Cardiac fibroblast (primary cell): ENCODE measurements at regions not wholly inside any gene's neighbourhood (a gene's known extent, or its start where the extent isn't known, plus 50 kb on each side); places are given as distances from the start of the nearest gene placed in this dataset.

ENCODE experiments used
- DNase-seq, 2 donors: peaks; one replicate each; pipeline versions ENCODE4 v3.0.0 to v3.0.0-alpha.2; 2010; ENCODE audit warnings: low read depth in 2 of 2
- H3K4me3 ChIP-seq, 2 donors: replicated peaks in 1 of 2; 1 replicate in 1 of 2; 2 replicates in 1 of 2; pipeline ENCODE4 v1.5.1; 2011; ENCODE audit warnings: low read depth in 2 of 2, low read length in 2 of 2, mild to moderate bottlenecking in 2 of 2, moderate library complexity in 1 of 2
- TF ChIP-seq, protein P1 (sequence below): IDR thresholded peaks from one replicate; pipeline ENCODE4 v1.5.1; 2011; ENCODE audit warnings: low read depth, mild to moderate bottlenecking, low read length, inconsistent platforms

DNA sequence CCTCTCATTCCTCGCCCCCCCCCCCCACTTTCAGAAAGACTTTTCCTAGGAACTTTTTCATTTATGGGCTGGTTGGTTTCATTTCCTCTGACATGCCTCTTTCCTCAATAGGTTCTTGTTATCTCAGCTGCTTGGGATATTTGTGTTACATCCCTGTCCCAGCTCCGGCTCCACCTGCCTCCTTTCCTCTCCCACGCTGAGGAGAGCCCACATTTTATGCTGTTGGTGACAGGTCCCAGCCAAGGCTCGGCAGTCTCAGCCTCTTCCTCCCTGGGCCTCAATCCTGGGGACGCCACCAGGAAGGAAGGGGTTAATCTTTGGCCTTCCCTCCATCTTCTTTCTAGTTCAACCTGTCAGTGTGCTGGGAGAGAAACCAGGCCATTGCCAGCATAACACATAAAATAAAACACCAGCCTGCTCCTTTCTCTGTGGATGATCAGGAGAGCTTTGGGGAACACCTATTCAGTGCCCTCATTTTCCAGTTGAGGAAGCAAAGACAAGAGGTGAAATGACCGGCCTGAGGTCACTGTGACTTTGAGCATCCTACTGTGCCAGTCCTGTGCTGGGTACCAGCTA lies 216.9 kb upstream of the TNP1 start:
- H3K4me3 ChIP-seq = no peak overlapping the region
- TF ChIP-seq, protein P1, sequence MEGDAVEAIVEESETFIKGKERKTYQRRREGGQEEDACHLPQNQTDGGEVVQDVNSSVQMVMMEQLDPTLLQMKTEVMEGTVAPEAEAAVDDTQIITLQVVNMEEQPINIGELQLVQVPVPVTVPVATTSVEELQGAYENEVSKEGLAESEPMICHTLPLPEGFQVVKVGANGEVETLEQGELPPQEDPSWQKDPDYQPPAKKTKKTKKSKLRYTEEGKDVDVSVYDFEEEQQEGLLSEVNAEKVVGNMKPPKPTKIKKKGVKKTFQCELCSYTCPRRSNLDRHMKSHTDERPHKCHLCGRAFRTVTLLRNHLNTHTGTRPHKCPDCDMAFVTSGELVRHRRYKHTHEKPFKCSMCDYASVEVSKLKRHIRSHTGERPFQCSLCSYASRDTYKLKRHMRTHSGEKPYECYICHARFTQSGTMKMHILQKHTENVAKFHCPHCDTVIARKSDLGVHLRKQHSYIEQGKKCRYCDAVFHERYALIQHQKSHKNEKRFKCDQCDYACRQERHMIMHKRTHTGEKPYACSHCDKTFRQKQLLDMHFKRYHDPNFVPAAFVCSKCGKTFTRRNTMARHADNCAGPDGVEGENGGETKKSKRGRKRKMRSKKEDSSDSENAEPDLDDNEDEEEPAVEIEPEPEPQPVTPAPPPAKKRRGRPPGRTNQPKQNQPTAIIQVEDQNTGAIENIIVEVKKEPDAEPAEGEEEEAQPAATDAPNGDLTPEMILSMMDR = no peak
- DNase-seq = no peak

DNA sequence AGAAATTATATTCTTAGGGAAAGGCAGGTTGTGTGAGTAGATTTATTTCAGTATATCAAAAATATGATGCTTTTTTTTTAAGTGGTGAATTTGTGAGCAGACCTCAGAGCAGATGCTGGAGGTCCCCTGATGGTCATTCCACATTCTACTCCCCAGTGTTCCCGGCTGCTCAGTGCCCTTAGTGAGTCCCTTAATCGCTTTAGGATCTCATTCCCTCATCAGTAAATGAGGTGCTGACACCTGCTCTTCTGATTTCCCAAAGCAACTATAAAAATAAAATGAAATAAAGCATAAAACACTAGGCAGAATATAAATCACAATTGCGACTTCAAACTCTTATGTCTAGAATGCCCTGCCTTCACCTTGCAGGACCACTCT lies 216.2 kb upstream of the TNP1 start:
- no peak for DNase-seq
- TF ChIP-seq, protein P1 = no peak
- no peak overlapping the region for H3K4me3 ChIP-seq

DNA sequence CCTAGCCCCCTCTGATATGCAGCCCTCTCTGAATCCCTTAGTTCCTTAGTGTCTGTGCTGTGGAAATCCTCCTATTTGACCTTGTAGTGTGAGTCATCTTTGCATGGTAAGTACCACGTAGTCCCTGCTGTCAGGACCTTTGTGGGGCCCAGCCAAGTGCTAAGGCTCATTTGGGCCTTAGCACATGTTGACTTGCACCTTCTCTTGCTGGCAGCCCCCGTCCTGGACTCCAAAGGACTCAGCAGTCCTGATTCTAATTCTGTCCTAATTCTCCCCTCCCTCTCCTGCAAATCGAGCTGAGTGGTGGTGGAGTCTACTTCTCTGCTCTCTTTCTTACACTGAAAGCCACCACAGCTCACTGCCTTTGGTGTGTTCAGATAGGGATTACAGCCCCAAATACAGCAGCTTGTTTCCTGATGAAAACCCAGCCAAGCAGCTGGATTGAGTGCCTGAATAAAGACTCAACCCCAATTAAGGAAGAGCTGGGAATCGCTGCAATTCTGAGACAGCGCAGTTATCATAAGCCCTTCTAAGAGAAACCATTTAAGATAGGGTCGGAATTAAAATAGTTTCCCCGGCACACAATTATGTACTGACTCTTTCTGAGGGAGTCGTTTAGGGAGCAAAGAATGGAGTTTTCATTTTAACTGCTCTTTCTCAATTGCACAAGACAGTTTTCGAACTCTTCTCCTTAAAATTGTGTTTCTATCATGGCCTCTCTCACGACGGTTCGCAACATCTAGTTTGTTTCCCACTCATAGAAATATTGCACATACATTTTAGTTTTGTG lies 215.6 kb upstream of the TNP1 start:
- TF ChIP-seq, protein P1 = no peak
- H3K4me3 ChIP-seq = no peak overlapping the region
- peak; percentile 61 to 79 for DNase-seq

DNA sequence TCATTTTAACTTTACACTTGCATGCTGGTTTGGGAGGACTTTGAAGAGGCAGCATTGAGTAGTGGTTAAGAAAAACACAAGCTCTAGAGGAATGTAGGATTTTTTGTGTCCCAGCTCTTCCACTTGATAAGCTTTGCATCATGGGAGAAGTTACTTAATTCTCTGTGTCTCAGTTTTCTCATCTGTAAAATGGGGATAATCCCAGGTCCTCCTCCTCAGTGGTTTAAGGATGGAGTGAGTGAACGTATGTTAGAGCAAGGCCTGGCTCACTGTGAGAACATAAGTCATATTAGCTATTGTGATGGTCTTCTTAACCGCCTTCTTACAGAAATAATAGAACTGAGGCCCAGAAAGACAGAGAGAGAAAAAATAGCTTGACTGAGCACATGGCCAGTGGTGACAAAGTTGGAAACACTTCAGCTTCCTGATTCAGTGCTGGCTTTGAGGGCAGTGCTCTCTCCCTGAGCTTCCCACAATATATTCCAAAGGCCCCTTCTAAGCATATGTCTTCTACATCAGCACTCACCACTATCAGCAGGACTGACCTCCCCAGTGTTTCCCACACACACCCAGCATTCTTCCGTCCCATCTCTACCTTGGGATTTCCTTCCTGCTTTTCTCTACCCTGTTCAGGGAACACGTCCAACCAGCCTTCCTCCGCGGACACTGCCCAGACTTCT lies 214.9 kb upstream of the TNP1 start:
- no peak overlapping the region for H3K4me3 ChIP-seq
- DNase-seq = peak; percentile 38 to 79
- TF ChIP-seq, protein P1 = no peak

DNA sequence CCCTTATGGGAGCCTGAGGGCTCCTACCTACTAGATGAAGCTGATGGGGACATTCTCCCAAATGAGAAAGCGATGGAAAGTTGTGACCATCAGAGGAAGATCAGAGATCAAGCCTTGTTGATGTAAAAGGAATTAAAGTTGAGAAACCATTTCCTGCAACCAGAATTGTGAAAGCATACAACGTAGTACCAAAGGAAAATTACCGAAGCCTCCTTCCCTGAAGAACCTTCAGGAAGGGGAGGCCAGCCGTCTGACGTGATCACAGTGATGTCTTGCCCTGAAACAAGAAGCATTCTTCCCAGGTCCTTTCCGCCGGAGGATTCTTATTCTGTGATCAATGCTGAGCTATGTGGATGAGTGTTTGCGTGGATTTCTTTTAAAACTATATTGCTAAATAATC lies 211.6 kb upstream of the TNP1 start:
- TF ChIP-seq, protein P1 = no peak
- DNase-seq = peak; percentile 57 to 77

DNA sequence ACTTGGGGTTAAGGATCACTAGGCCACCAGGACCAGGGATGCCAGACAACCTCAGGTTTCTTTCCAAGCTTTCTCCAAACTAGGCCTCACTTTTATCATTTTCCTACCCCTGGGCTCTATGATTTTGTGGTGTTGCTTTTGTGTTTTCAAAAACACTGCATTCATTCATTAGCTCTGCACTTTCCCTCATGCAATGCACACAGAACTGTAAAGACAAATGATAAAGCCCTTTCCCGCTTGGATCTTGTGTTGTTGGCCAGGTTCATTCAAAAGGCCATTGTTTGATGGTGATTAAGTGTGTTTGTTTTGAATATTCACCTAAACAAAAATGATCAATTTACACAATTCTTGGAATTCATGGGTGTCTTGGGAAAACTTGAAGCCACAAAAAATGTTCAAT lies 210.7 kb upstream of the TNP1 start:
- no peak overlapping the region for H3K4me3 ChIP-seq
- TF ChIP-seq, protein P1 = no peak
- DNase-seq = no peak

More for the DNA sequence above, 211.6 kb upstream of the TNP1 start:
- H3K4me3 ChIP-seq = no peak overlapping the region
